ENCODE measurements at regions not wholly inside any gene's neighbourhood (a gene's known extent, or its start where the extent isn't known, plus 50 kb on each side); places are given as distances from the start of the nearest gene placed in this dataset.

DNA sequence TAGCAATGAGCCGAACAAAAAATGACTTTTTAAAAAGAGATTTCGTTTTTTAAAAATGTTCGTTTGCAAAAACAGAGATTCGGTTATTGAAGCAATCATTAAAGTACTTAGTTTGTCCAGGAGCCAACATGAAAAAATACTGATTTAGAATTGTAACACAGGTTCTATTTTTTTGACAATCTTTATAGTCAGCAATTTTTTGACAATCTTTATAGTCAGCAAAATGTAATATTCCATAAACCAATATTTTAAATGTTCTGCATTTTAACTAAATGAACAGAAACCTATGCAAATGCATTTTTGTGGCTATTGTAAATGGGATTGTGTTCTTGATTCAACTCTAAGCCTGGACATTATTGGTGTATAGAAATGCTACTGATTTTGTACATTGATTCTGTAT, 161.8 kb downstream of the DSEL start:
- Histone ChIP-seq H3K9me3 (no peaks in the 10 kb centered on the region), H3K9ac (no peak overlapping the region), H3K4me3 (no peak overlapping the region), H3K27ac (no peak overlapping the region), H3K36me3 (no peaks in the 10 kb centered on the region), H3K4me1 (peaks cover 2% of the 10 kb centered on the region), H4K20me1 (no peaks in the 10 kb centered on the region), H3K4me2 (no peak overlapping the region), H3K27me3 (no peaks in the 10 kb centered on the region)
- TF ChIP-seq Cebpa-rat (IDR thresholded peaks at IDR 0.05), result no peak

DNA sequence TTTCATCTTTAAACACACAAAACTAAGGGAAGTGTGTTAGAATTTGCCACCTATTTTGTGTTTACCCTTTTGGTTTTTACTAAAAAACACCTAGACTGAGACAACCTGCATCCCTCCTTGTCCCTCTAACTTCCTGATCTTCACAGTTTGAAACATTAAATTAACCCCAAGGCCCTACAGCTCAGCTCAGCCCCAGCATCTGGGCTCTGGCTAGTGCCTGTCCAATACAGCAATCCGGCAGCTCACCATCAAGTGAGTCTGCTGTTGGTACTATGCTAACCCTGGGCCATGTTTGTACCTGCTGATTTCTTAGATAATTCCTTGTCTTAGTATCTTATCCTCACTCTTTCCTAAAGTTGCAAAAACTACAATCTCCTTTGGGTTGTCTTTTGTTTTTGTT, 162.4 kb downstream of the DSEL start:
- no peak overlapping the region for H3K4me2 ChIP-seq

DNA sequence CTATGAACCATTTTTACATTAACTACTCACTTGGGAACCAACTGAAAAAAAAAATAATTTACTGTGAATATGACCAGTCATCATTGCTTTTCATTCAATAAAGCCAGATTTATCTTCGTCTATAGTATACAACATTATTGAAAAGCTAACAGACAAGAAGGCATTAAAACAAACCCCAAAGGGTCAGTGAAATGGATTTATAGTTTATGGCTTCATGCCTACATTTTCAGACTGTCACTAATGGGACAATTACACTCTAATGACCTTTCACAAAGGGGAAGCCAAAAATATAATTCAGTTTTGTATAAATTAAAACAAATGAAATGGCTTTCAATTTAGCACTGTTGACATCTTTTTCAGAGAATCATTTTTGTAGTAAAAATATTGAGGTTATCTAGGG, 169.1 kb downstream of the DSEL start:
- H3K27ac ChIP-seq, result no peak overlapping the region
- H3K27me3 ChIP-seq, result no peaks in the 10 kb centered on the region
- no peak overlapping the region for H3K9ac ChIP-seq
- H4K20me1 ChIP-seq, result no peaks in the 10 kb centered on the region
- H3K4me2 ChIP-seq, result no peak overlapping the region
- H3K4me3 ChIP-seq, result no peak overlapping the region
- H3K4me1 ChIP-seq, result no peaks in the 10 kb centered on the region
- H3K36me3 ChIP-seq, result no peaks in the 10 kb centered on the region
- no peak for TF ChIP-seq Cebpa-rat (IDR thresholded peaks at IDR 0.05)
- H3K9me3 ChIP-seq, result no peaks in the 10 kb centered on the region

More for the DNA sequence above, 162.4 kb downstream of the DSEL start:
- Histone ChIP-seq H3K4me1 (no peaks in the 10 kb centered on the region), H3K27me3 (no peaks in the 10 kb centered on the region), H3K36me3 (no peaks in the 10 kb centered on the region), H4K20me1 (no peaks in the 10 kb centered on the region), H3K9ac (no peak overlapping the region), H3K9me3 (no peaks in the 10 kb centered on the region), H3K4me3 (no peak overlapping the region), H3K27ac (no peak overlapping the region)
- no peak for TF ChIP-seq Cebpa-rat (IDR thresholded peaks at IDR 0.05)

- no peak overlapping the region for H3K4me3 ChIP-seq
- H3K27ac ChIP-seq, result no peak overlapping the region
- H3K4me2 ChIP-seq, result no peak overlapping the region
Observed at GRCh38 chr18:67342159-67342558, 174.4 kb downstream of the DSEL start.

GRCh38 chr18:67337696-67338095, 178.8 kb downstream of the DSEL start:
- no peak for TF ChIP-seq Cebpa-rat (IDR thresholded peaks at IDR 0.05)
- Histone ChIP-seq H3K4me3 (no peak overlapping the region), H3K36me3 (no peaks in the 10 kb centered on the region), H3K9me3 (peaks cover 14% of the 10 kb centered on the region), H3K4me1 (no peaks in the 10 kb centered on the region), H3K27ac (no peak overlapping the region), H3K9ac (no peak overlapping the region), H3K27me3 (no peaks in the 10 kb centered on the region), H3K4me2 (no peak overlapping the region), H4K20me1 (no peaks in the 10 kb centered on the region)

More at GRCh38 chr18:67342159-67342558, 174.4 kb downstream of the DSEL start:
- H3K4me1 ChIP-seq, result no peaks in the 10 kb centered on the region
- no peaks in the 10 kb centered on the region for H3K27me3 ChIP-seq
- no peaks in the 10 kb centered on the region for H3K36me3 ChIP-seq
- TF ChIP-seq Cebpa-rat (IDR thresholded peaks at IDR 0.05), result no peak
- peaks cover 8% of the 10 kb centered on the region for H3K9me3 ChIP-seq
- no peaks in the 10 kb centered on the region for H4K20me1 ChIP-seq
- no peak overlapping the region for H3K9ac ChIP-seq

DNA sequence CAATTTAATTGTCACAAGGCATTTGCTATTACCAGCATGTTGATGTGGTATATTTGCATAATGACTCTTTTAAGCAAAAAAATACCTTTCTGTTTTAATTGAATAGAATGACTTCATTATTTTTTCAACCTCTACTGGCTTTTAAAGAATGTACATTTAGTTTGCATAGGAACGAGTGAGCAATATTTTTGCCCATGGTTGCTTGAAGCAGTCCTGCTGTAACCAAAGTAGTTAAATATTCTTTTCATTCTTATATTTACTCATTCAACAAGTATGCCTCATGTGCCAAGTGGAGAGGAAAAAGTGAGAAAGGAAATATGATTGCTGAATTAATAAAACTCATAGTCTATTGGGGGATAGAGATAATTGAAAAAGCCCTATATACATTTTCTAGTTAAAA, 184.7 kb downstream of the DSEL start:
- TF ChIP-seq Cebpa-rat (IDR thresholded peaks at IDR 0.05), result no peak
- Histone ChIP-seq H3K4me1 (no peaks in the 10 kb centered on the region), H3K27me3 (no peaks in the 10 kb centered on the region), H3K4me2 (no peak overlapping the region), H3K27ac (no peak overlapping the region), H4K20me1 (no peaks in the 10 kb centered on the region), H3K9ac (no peak overlapping the region), H3K9me3 (peaks cover 4% of the 10 kb centered on the region), H3K36me3 (no peaks in the 10 kb centered on the region), H3K4me3 (no peak overlapping the region)

DNA sequence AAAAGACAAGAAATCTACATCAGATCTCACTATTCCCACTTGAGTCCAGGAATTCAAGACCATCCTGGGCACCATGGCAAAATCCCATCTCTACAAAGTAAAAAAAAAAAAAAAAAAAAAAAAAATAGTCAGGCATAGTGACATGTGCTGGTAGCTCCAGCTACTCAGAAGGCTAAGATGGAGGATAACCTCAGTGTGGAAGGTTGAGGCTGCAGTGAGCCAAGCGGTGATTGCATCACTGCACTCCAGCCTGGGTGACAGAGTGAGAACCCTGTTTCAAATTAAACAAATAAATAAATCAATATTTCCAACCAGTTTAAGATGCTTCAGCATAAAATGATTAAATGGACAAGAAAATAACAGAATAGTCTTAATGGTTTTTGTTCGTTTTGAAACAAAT, 197.4 kb downstream of the DSEL start:
- H3K27ac ChIP-seq, result no peak overlapping the region

DNA sequence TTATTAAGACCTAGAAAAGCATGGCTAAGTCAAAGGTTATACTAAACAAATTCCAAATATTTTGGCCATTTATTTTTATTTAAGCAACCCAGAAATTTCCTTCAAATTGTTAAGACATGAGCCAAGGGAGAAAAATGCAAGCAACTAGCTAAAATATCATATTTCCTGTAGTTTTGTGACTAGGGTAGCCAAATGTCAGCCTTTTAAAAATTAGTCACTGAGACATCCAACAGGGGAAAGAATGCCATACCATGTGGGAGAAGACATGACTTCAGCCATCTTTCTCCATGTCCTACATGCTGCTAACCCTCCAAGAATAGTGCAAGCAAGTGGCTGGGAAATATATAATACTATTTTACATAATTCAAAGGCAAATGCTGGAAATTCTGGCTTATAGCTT, 197.9 kb downstream of the DSEL start:
- H3K9me3 ChIP-seq, result no peaks in the 10 kb centered on the region
- TF ChIP-seq Cebpa-rat (IDR thresholded peaks at IDR 0.05), result no peak
- H3K36me3 ChIP-seq, result no peaks in the 10 kb centered on the region
- H3K27me3 ChIP-seq, result no peaks in the 10 kb centered on the region
- no peak overlapping the region for H3K4me2 ChIP-seq
- H3K9ac ChIP-seq, result no peak overlapping the region
- H3K4me1 ChIP-seq, result no peaks in the 10 kb centered on the region
- no peak overlapping the region for H3K4me3 ChIP-seq
- H4K20me1 ChIP-seq, result no peaks in the 10 kb centered on the region
- H3K27ac ChIP-seq, result no peak overlapping the region

More for the DNA sequence above, 197.4 kb downstream of the DSEL start:
- H3K36me3 ChIP-seq, result no peaks in the 10 kb centered on the region
- no peak overlapping the region for H3K4me3 ChIP-seq
- H3K9me3 ChIP-seq, result no peaks in the 10 kb centered on the region
- no peak for TF ChIP-seq Cebpa-rat (IDR thresholded peaks at IDR 0.05)
- H3K9ac ChIP-seq, result no peak overlapping the region
- H3K4me2 ChIP-seq, result no peak overlapping the region
- no peaks in the 10 kb centered on the region for H4K20me1 ChIP-seq
- no peaks in the 10 kb centered on the region for H3K27me3 ChIP-seq
- no peaks in the 10 kb centered on the region for H3K4me1 ChIP-seq

GRCh38 chr18:67310826-67311225, 205.7 kb downstream of the DSEL start:
- Histone ChIP-seq H3K9ac (no peak overlapping the region), H3K27me3 (no peaks in the 10 kb centered on the region), H3K27ac (no peak overlapping the region), H3K9me3 (no peaks in the 10 kb centered on the region), H3K4me1 (no peaks in the 10 kb centered on the region), H3K4me3 (no peak overlapping the region), H3K36me3 (no peaks in the 10 kb centered on the region), H3K4me2 (no peak overlapping the region), H4K20me1 (no peaks in the 10 kb centered on the region)
- no peak for TF ChIP-seq Cebpa-rat (IDR thresholded peaks at IDR 0.05)

- TF ChIP-seq Cebpa-rat (IDR thresholded peaks at IDR 0.05), result no peak
- H3K27ac ChIP-seq, result no peak overlapping the region
Observed at GRCh38 chr18:67308819-67309218, 207.7 kb downstream of the DSEL start.

GRCh38 chr18:67305466-67305865, 211.1 kb downstream of the DSEL start:
- no peak overlapping the region for H3K9ac ChIP-seq
- no peak overlapping the region for H3K27ac ChIP-seq
- no peak overlapping the region for H3K4me3 ChIP-seq
- H3K36me3 ChIP-seq, result no peaks in the 10 kb centered on the region
- H3K9me3 ChIP-seq, result peaks cover 15% of the 10 kb centered on the region
- no peaks in the 10 kb centered on the region for H3K4me1 ChIP-seq
- H3K27me3 ChIP-seq, result no peaks in the 10 kb centered on the region
- TF ChIP-seq Cebpa-rat (IDR thresholded peaks at IDR 0.05), result no peak
- no peaks in the 10 kb centered on the region for H4K20me1 ChIP-seq
- H3K4me2 ChIP-seq, result no peak overlapping the region

More at GRCh38 chr18:67308819-67309218, 207.7 kb downstream of the DSEL start:
- no peak overlapping the region for H3K4me3 ChIP-seq
- H3K4me2 ChIP-seq, result no peak overlapping the region
- no peaks in the 10 kb centered on the region for H3K27me3 ChIP-seq
- no peaks in the 10 kb centered on the region for H3K36me3 ChIP-seq
- H3K9ac ChIP-seq, result no peak overlapping the region
- no peaks in the 10 kb centered on the region for H4K20me1 ChIP-seq
- no peaks in the 10 kb centered on the region for H3K9me3 ChIP-seq
- no peaks in the 10 kb centered on the region for H3K4me1 ChIP-seq
